HG02938 (cell line): ENCODE measurements at regions not wholly inside any gene's neighbourhood (a gene's known extent, or its start where the extent isn't known, plus 50 kb on each side); places are given as distances from the start of the nearest gene placed in this dataset.
"Not testable (repeated sequence)": the region's sequence is repeated elsewhere in the genome, so short reads cannot be mapped to it uniquely, and the experiment has no call there.

ENCODE experiments used
- ATAC-seq: cut with Tn5 transposase; IDR thresholded peaks from one replicate; pipeline ENCODE4 v1.9.1; 2021; ENCODE audit warnings: mild to moderate bottlenecking, moderate library complexity; ENCODE audit not compliant: unreplicated experiment

GRCh38 chr15:66959875-66960274 is 105.5 kb upstream of the SMAD3 start:
- ATAC-seq, result no peak

GRCh38 chr15:66960519-66960918 is 104.9 kb upstream of the SMAD3 start:
- ATAC-seq, result no peak

- ATAC-seq, result no peak
Observed at GRCh38 chr15:66961407-66961884, 104.0 kb upstream of the SMAD3 start.

- ATAC-seq, result no peak
Observed at GRCh38 chr15:66961901-66962300, 103.5 kb upstream of the SMAD3 start.

DNA sequence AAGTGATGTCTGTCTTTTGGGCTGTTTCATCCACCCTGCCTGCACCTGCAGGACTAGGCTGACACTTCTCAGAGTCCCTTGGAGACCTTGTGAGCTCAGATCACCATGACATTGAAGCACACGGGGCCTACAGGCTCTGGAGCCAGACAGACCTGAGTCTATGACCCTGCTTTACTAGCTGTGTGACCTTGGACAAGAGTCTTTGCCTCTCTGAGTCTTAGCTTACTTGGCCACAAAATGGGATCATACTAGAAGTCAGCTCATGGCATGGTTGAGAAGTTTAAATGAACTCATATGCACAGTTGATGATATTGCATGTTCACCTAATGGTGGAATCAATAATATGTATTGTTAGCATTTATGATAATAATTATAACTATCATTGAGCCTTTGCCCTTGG is 102.9 kb upstream of the SMAD3 start:
- no peak for ATAC-seq

DNA sequence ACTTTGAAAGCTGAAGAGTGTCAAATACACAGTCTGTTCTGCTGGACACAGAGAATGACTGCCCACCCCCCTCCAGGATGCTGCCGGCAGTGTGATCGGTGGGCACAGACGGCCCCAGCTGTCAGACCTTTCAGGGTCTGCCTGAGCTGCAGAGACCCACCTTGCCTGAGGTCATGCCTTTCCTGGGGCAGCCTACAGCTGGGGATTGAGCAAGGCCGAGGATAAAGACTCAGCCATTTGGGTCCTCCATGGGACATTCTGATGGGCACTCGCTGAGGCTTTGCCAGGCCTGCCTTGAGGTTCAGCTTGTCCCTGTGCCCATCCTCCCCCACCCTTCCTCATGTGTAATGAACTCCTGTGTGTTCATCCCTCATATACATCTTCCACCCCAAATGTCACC is 102.3 kb upstream of the SMAD3 start:
- no peak for ATAC-seq

DNA sequence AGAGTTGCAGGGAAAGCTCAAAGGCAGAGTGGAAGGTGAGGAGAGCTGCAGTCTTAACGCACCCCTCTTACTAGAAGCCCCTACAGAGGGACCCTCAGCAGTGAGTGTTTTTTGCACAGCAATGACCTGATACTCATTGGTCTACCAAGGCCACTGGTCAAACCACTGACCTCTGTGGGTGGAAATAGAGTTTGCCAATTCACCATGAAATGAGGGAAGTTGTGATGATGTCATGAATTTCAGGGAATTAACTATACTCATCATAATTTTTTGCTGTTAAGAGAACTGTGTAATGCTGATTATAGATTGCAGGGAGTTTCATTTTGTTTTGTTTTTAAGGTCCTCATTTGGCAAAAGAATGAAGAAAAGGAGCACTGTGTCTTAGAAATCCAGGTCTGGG is 101.7 kb upstream of the SMAD3 start:
- ATAC-seq, result no peak

DNA sequence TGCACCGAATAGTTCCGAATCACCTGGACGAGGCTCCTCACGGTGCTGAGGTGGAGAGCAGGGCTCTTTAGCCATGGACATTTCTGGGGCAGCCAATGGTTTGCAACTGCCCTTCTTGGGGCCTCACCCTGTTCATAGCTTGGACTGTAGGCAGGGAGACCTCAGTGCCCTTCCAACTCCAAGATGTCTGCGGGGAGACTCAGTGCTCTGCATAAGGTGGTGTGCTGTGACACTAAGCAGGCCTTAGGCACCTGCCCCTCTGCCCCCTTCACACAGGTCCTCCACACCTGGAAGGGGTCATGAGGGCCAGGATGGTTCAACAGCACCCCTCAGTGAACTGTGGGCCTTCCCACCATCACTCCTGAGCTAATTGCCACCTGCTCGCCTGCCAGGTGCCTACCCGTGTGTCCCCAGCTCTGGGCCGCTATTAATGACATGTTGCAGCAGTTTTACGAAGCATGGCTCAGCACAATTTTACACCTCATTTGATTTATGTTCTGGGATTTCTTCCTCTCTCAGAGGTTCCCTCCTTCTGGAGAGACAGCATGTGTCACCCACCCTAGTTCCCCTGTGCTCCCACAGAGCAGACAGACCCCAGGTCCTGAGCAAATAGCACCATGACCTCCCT is 101.2 kb upstream of the SMAD3 start:
- no peak for ATAC-seq

DNA sequence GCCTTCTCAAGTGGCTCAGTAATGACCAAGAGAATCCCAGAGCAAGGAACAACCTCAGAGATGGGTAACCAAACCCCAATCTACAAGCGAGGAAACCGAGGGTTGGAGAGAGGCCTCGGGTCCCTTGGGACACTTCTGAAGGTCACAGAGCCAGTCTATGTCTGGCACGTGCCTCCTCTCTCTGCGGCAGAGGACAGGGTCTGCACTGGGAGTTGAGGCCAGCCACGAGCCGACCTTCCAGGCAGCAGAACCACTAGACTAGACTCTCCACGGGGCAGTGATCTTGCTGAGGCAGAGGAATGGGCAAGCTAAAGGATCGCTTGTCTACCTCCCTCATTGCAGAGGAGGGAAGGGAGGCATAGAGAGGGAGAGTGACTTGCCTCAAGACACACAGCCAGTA is 100.6 kb upstream of the SMAD3 start:
- ATAC-seq, result no peak

DNA sequence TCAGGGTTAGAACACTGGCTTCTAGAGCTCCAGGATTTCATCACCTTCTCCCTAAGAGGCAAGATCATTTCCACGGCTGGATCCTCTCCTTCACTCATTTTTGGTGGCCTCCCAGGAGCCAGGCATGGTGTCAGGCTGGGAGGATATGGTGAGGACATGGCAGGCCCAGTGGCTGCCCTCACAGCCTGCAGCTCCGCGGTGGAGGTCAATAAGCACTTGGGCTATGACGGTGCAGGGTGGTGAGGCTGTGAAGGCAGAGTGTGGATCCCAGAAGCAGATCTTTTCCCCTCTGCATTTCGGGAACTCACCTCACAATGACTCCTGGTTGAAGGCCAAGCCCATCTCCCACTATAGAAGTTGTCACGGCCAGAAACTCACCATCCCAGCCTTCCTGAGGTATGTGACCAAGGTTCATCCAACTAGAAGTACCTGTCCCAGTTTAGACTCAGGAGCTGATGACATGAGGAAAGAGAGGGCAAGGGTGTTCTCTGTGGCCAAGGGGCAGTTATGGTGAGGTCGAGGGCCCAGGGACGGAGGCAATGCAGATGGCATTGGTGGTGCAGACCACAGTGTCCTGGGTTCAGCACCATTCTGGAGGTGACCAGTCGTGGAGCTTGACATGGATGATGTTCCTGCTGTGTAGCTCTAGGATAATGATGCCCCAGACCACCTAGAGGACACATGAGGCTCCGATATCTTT is 100.1 kb upstream of the SMAD3 start:
- ATAC-seq, result no peak

DNA sequence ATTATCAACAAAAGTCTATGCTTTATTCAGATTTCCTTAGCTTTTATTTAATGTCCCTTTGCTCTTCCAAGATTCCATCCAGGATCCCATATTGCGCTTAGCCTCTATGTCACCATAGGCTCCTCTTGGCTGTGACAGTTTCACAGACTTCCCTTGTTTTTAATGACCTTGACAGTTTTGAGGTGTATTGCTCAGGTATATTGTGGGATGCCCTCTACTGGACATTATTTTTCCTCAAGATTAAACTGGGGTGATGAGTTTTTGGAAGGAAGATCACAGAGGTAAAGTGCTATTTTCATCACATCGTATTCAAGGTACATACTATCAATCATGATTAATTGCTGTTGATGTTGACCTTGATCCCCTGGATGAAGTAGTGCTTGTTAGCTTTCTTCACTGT is 99.1 kb upstream of the SMAD3 start:
- ATAC-seq, result no peak

- no peak for ATAC-seq
Observed at GRCh38 chr15:66968806-66969596, 96.4 kb upstream of the SMAD3 start.

GRCh38 chr15:66974131-66974530 is 91.3 kb upstream of the SMAD3 start:
- ATAC-seq, result not testable (repeated sequence)

- not testable (repeated sequence) for ATAC-seq
Observed at GRCh38 chr15:66976106-66976640, 89.2 kb upstream of the SMAD3 start.

DNA sequence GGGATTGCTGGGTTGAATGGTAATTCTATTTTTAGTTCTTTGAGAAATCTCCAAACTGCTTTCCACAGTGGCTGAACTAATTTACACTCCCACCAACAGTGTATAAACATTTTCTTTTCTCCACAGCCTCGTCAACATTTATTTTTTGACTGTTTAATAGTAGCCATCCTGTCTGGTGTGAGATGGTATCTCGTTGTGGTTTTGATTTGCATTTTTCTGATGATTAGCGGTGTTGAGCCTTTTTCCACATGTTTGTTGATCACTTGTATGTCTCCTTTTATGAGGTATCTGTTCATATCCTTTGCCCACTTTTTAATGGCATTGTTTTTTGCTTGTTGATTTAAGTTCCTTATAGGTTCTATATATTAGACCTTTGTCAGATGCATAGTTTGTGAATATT is 85.1 kb upstream of the SMAD3 start:
- not testable (repeated sequence) for ATAC-seq

- no peak for ATAC-seq
Observed at GRCh38 chr15:66981771-66982170, 83.6 kb upstream of the SMAD3 start.

- no peak for ATAC-seq
Observed at GRCh38 chr15:66982250-66982649, 83.2 kb upstream of the SMAD3 start.

DNA sequence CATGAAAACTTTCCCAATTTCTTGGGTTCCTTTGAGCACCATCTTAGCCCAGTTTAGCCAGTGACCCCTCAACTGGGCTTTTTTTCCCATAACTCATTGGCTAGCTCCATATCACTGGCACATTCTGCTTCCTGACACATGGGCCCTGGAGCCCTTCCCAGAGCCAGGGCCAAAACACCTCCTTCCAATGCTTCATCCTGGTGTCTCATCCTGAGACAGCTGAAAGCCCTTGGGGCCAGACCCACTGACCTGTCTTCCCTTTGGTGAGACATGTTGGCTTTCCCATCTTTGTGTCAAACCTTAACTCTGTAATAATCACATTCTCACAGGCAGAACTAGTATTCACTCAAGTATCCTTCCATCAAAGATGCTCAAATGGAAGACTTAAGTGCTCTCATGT is 82.6 kb upstream of the SMAD3 start:
- ATAC-seq, result no peak

DNA sequence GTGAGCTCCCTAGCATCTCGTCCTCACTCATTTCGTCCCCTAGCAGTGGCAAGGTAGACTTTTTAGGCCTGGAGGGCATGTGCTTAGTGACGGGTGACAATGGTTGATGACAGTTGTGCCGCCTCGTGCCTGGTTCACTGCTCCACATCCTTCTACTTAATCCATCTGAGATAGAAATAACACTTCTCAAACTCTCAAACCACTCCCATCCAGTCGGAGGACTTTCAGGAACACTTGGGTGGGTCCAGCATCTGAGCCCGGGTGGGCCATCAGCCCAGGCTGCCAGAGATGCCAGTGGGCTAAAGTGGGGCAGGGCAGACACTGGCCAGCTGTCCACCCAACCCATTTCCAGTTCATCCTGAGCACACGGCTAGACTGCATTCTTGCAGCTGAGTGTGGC is 79.7 kb upstream of the SMAD3 start:
- ATAC-seq, result no peak

- ATAC-seq, result no peak
Observed at GRCh38 chr15:66986951-66987350, 78.5 kb upstream of the SMAD3 start.

- no peak for ATAC-seq
Observed at GRCh38 chr15:66993090-66993489, 72.3 kb upstream of the SMAD3 start.
